Prostate gland (tissue), 2 donors: ENCODE measurements at regions not wholly inside any gene's neighbourhood (a gene's known extent, or its start where the extent isn't known, plus 50 kb on each side); places are given as distances from the start of the nearest gene placed in this dataset.

ENCODE experiments used
- POLR2A ChIP-seq: fragments of 450-650 bp; IDR thresholded peaks from one replicate; pipeline ENCODE4 v1.6.1; 2016; ENCODE audit warnings: antibody characterized with exemption, mild to moderate bottlenecking
- POLR2AphosphoS5 ChIP-seq: sonication (generic); formaldehyde crosslinking; IDR thresholded peaks from one replicate; pipeline ENCODE4 v1.6.1; 2017; ENCODE audit warnings: antibody characterized with exemption
- TF ChIP-seq, protein P1 (sequence below), 4 experiments: fragments of 200-600 bp in 2 of 4; fragments of 450-650 bp in 2 of 4; sonication (generic) in 2 of 4; IDR thresholded peaks; 1 replicate in 3 of 4; 2 replicates in 1 of 4; pipeline ENCODE4 v1.5.1; 2016 to 2019; ENCODE audit warnings: antibody characterized with exemption in 4 of 4, mild to moderate bottlenecking in 2 of 4, moderate library complexity in 2 of 4

GRCh38 chr9:24961762-24962161, 416.1 kb upstream of the IZUMO3 start:
- TF ChIP-seq, protein P1, sequence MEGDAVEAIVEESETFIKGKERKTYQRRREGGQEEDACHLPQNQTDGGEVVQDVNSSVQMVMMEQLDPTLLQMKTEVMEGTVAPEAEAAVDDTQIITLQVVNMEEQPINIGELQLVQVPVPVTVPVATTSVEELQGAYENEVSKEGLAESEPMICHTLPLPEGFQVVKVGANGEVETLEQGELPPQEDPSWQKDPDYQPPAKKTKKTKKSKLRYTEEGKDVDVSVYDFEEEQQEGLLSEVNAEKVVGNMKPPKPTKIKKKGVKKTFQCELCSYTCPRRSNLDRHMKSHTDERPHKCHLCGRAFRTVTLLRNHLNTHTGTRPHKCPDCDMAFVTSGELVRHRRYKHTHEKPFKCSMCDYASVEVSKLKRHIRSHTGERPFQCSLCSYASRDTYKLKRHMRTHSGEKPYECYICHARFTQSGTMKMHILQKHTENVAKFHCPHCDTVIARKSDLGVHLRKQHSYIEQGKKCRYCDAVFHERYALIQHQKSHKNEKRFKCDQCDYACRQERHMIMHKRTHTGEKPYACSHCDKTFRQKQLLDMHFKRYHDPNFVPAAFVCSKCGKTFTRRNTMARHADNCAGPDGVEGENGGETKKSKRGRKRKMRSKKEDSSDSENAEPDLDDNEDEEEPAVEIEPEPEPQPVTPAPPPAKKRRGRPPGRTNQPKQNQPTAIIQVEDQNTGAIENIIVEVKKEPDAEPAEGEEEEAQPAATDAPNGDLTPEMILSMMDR (IDR thresholded peaks at IDR 0.05): no peak
- TF ChIP-seq POLR2A (no peak), POLR2AphosphoS5 (no peak)
